A673 (cell line): ENCODE measurements at regions not wholly inside any gene's neighbourhood (a gene's known extent, or its start where the extent isn't known, plus 50 kb on each side); places are given as distances from the start of the nearest gene placed in this dataset.

Experiments used
- CTCF ChIP-seq: fragments of 300-800, 200-600 bp; sonication (generic); conservative IDR thresholded peaks from 2 replicates; pipeline ENCODE4 v1.5.1; 2017; ENCODE audit warnings: low read depth, mild to moderate bottlenecking, antibody characterized with exemption, low read length, moderate library complexity, mixed read lengths
- EZH2 ChIP-seq: fragments of 200-600 bp; sonication (generic); IDR thresholded peaks from 2 replicates; pipeline ENCODE4 v1.6.1; 2017; ENCODE audit warnings: borderline replicate concordance, low read depth, mild to moderate bottlenecking, mixed read lengths, antibody characterized with exemption, low read length; ENCODE audit not compliant: poor library complexity, severe bottlenecking

DNA sequence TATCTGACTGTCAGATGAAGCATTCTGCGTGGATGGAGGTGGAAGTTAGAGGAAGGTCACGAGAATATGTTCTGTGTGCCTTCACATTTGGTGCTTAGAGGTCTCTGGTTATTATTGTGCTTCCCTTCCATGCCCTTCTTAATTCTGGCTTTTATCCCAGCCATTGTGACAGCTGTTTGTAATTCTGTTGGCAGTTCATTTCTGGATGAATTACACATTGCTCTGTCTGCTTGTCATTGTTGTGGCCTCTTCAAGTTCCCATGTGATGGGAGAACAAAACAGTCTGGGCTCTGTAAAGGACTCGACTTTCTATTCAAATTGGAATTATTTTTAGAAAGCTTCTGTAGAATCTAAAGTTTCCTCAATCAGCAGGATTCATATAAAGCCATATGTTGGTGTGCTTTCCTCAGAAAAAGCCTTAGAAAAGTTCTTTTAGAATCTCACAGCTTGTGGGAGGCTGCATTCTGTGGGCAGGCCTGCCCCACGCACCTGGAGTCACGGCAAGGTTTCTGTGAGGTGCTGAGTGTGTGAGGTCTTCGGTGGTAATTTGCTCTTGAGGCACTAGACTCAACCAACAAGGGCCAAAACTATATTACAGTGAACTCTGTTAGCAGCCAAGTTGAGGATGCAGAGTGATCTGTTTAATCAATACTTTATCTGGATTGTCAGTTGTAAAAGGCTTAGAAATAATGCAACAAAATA, 397.4 kb upstream of the AZI2 start:
- no peak for TF ChIP-seq EZH2
- no peak for TF ChIP-seq CTCF
